ENCODE measurements at regions not wholly inside any gene's neighbourhood (a gene's known extent, or its start where the extent isn't known, plus 50 kb on each side); places are given as distances from the start of the nearest gene placed in this dataset.

DNA sequence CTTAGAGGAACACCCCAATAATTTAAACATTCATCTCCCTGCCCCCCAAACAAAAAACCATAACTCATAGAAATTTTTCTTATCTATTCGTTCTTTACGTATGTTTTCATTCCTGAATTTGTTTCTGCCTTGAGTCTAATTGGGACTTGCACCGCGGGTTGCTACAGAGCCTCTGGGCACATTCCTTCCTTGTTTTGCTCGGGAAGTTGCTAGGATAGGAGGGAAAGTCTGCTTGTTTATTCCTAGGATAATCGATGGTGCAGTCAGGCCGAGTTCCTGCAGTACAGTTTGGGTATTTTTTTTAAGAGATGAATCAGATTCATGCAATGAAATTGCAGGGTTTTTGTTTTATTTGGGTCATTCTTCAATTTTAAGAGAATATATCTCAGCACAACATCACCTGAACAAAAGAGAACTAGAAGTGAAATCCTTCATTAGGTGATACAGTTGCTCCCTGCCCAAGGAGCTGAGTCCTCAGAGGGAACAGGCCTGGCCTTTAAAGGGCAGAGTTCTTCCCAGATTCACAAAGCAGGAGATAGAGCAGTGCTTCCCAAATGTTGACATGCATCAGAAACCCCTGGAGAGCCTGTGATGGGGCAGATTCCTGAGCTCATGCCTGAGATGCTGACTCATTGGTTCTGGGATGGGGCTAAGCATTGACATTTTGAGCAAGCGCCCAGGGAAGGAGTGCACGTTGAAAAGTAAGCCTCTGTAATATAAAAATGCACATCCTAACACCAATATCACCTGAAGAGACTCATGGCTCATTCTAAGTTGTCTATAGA, 114.9 kb upstream of the FAM9B start:
- no peak for DNase-seq (ENCODE audit: low spot score)

- no peak for DNase-seq (ENCODE audit: low spot score)
These were observed 115.7 kb upstream of the FAM9B start for GRCh38 chrX:9149501-9150245.

GRCh38 chrX:9151772-9152307, 117.9 kb upstream of the FAM9B start:
- no peak for DNase-seq (ENCODE audit: low spot score)

DNA sequence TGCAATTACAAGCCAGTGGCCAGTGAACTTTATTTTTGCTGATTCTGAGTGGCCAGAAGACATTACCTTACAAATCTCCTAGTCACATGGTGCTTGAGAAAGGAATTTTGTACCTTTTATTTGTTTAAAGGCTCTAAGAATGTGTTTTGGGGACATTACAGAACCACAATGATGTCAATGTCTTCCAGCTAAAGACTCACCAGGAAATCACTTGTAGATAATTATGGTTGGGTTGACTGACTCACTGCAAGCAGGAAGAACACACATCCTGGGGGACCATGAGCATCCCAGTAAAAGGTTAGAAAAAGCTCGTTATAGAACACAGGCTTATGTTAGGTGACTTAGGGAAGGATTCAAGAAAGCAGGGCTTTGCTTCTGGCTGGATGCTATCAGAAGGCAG, 119.4 kb upstream of the FAM9B start:
- DNase-seq (ENCODE audit: low spot score) = no peak

DNA sequence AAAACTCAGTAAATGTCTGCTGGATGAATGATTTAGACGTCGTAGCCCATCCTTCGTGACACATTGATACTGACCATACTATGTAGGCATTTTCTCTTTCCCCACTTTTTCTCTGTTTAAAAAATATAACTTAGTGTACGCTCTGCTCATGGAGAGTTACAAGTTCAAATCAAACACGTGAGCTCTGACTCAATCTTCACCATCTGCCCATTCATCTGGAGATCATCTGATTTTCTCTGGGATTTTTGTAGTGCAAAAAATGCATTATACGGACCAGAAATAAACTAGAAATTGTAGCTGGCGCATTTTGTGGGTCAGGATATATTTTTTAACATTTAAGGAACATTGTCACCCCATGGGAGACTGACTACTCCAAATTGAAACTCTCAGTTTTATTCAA, 124.7 kb upstream of the FAM9B start:
- DNase-seq (ENCODE audit: low spot score) = no peak

- DNase-seq (ENCODE audit: low spot score) = no peak
These were observed 126.9 kb upstream of the FAM9B start for GRCh38 chrX:9160698-9161329.

GRCh38 chrX:9162698-9163097, 128.8 kb upstream of the FAM9B start:
- no peak for DNase-seq (ENCODE audit: low spot score)

- DNase-seq (ENCODE audit: low spot score) = peak; percentile 1
These were observed 129.3 kb upstream of the FAM9B start for GRCh38 chrX:9163214-9163709.

- DNase-seq (ENCODE audit: low spot score) = no peak
These were observed 130.2 kb upstream of the FAM9B start for GRCh38 chrX:9164086-9164485.

GRCh38 chrX:9164533-9165426, 130.9 kb upstream of the FAM9B start:
- DNase-seq (ENCODE audit: low spot score) = no peak

DNA sequence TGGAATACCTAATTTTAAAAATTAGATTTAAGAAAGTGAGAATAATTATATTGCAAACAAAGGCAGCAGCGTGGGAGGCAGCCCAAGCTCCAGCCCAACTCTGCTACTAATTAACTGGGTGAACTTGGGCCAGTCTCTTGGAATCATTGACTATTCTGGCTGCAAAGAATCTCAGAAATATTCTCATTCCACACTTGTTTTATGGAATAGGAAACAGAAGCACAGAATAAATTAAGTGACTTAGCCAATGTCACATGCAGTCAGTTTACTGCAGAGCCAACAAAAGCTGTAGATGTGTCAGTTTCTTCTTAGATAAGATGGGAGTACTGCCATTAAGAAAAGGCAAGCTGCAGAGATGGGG, 132.6 kb upstream of the FAM9B start:
- DNase-seq (ENCODE audit: low spot score) = no peak

DNA sequence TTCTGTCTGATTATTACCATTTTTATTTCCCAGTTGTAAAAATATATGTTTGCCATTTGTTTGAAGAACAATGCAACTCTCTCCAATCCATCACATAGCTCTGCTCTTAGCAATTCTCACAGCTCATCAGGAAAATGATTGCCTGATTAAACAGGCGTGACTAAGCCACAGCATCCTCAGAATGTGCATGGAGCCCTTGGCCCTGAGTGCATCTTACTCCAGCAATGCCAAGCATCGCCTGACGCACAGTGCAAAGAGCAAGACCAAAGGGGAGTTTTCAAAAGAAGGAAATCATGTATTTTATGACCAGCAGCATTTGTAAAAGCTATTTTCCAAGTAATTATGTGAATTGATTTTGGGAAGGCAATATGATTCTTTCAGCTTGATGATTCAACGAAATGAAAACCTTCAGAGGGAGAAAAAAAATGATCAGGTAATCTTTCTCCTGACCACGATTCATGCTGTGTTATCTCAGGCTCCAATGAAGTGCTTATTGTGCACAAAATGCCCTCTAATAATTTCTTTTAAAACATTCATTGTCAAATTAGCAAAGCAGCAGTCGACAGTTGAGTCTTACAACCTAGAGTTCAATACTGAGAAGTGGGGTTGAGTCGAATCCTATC, 138.0 kb upstream of the FAM9B start:
- no peak for DNase-seq (ENCODE audit: low spot score)

GRCh38 chrX:9172464-9172850, 138.5 kb upstream of the FAM9B start:
- no peak for DNase-seq (ENCODE audit: low spot score)

DNA sequence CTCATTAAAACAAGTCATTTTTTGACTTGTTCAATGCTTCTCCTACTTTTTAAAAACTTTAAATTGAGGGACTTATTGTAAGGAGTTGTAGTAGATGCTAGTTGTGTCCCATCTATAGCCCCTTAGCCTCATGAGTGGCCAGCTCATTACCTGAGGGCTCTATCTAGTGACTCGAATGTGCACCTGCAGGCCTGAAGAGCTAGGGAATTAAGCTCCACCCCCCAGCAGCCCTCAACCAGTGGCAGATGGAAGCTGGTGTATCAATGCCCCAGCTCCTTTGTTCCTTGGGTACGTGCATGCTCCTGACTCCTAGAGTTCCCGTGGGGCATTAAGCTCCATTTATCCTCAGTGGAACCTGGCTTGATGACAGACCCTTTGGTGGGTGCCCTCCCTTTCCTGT, 146.7 kb upstream of the FAM9B start:
- DNase-seq (ENCODE audit: low spot score) = no peak

DNA sequence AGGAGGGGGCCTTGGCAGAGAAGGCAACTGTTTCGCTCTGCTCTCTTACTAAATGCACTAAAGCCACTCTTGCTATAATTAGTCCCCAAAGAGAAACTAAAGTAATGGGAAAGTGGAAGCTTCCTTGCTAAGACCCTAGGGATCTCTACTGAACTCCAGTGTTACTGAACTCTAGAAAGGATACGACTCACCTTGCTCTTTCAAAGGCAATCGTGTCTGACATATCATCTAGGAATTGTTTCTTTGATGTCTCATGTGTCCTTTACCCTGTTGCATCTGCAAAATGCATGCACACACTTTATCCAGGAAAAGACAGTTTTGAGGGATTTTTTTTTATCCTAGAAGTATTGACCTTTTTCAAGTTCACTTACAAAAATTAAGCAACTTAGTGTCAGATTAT, 148.1 kb upstream of the FAM9B start:
- no peak for DNase-seq (ENCODE audit: low spot score)

DNA sequence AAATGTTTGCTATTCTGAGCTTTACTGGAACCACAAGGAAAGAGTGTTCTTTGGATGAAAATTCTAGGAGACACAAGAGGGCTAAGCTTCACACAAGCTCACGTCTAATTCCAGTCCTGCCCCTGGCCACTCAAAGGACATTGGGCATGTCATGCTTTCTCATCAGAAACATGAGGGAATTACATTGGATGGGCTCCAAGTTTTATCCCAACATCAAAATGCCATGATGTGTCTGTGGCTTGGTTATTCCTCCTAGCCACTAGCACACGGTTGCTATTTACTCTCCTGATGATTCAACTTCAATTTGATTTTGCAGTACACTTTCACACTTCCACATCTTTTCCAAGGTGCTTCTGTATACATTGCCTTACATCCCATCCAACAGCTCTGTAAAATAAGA, 149.6 kb upstream of the FAM9B start:
- DNase-seq (ENCODE audit: low spot score) = no peak

DNA sequence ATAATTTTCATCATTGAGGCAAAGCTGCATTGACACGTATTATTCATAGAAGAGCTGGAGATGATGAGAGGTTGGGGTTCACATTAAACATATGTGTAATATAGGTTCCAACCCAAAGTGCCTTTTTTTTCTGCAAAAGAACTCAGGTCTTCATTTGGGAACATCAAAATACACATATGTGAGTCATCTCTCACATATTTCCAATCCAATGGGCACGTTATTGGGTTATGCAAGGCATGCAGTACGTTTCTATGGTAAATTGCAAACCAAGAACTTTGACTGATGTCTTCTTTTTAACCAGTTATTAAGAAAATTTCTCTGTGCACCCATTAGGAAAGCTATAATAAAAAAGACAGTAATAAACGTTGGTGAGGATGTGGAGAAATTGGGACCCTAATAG, 150.3 kb upstream of the FAM9B start:
- DNase-seq (ENCODE audit: low spot score) = no peak

- DNase-seq (ENCODE audit: low spot score) = no peak
These were observed 154.2 kb upstream of the FAM9B start for GRCh38 chrX:9188117-9188516.

- DNase-seq (ENCODE audit: low spot score) = no peak
These were observed 155.4 kb upstream of the FAM9B start for GRCh38 chrX:9189286-9189685.

- DNase-seq (ENCODE audit: low spot score) = no peak
These were observed 157.5 kb upstream of the FAM9B start for GRCh38 chrX:9191392-9191791.

GRCh38 chrX:9195199-9195880, 161.4 kb upstream of the FAM9B start:
- no peak for DNase-seq (ENCODE audit: low spot score)

Measured in CD4-positive, alpha-beta T cell treated with Interleukin-15 for 4 hours (primary cell).